ENCODE measurements at regions not wholly inside any gene's neighbourhood (a gene's known extent, or its start where the extent isn't known, plus 50 kb on each side); places are given as distances from the start of the nearest gene placed in this dataset.
A peak's percentile ranks its signal among the peaks of the same experiment; 100 is the strongest.
"Not testable (repeated sequence)": the region's sequence is repeated elsewhere in the genome, so short reads cannot be mapped to it uniquely, and the experiment has no call there.

GRCh38 chr17:15836249-15836982, 104.3 kb downstream of the TBC1D26 start:
- in situ Hi-C loops (cut with MboI); FAIRE-seq: not testable (repeated sequence)

GRCh38 chr17:15836991-15837390, 104.9 kb downstream of the TBC1D26 start:
- H2AFZ ChIP-seq (ENCODE audit: control insufficient read depth, low read depth, low read length); H3K4me2 ChIP-seq (ENCODE audit: control insufficient read depth, insufficient read depth); H3K9ac ChIP-seq (ENCODE audit: control insufficient read depth, insufficient read depth, low read length); SMC1A ChIA-PET (ENCODE audit: uncharacterized antibody, unreplicated experiment); H3K9me3 ChIP-seq (replicated peaks; ENCODE audit: control insufficient read depth, insufficient read depth, low read length); FAIRE-seq; H3K36me3 ChIP-seq (ENCODE audit: control insufficient read depth in 2 of 2, insufficient read depth in 2 of 2, low read length in 1 of 2); ATAC-seq; POLR2A ChIA-PET; intact Hi-C loops (cut with micrococcal nuclease; ENCODE audit: unreplicated experiment); BruUV-seq (replicated peaks); CTCF ChIA-PET; H3K27me3 ChIP-seq (replicated peaks in 1 of 2; ENCODE audit: control insufficient read depth in 2 of 2, insufficient read depth in 2 of 2, low read length in 1 of 2); RAD21 ChIA-PET (ENCODE audit: unreplicated experiment); DNase-seq (ENCODE audit: low read depth, low spot score); H3K79me2 ChIP-seq (ENCODE audit: control insufficient read depth, insufficient read depth, low read length); H3K27ac ChIP-seq (ENCODE audit: control insufficient read depth, insufficient read depth); H3K4me1 ChIP-seq (ENCODE audit: control insufficient read depth, insufficient read depth, low read length); H4K20me1 ChIP-seq (ENCODE audit: control insufficient read depth, insufficient read depth); in situ Hi-C loops (cut with MboI); H3K4me3 ChIP-seq: not testable (repeated sequence)
- 65% methylated on average over 5 of the region's 5 CpGs for WGBS (ENCODE audit: insufficient coverage, insufficient replicate concordance, low lambda C conversion rate, missing lambda C conversion rate)

More at GRCh38 chr17:15836249-15836982, 104.3 kb downstream of the TBC1D26 start:
- H3K9me3 ChIP-seq (replicated peaks; ENCODE audit: control insufficient read depth, insufficient read depth, low read length); H3K79me2 ChIP-seq (ENCODE audit: control insufficient read depth, insufficient read depth, low read length); H3K4me2 ChIP-seq (ENCODE audit: control insufficient read depth, insufficient read depth); H3K27ac ChIP-seq (ENCODE audit: control insufficient read depth, insufficient read depth); intact Hi-C loops (cut with micrococcal nuclease; ENCODE audit: unreplicated experiment); H3K27me3 ChIP-seq (replicated peaks in 1 of 2; ENCODE audit: control insufficient read depth in 2 of 2, insufficient read depth in 2 of 2, low read length in 1 of 2); POLR2A ChIA-PET; BruUV-seq (replicated peaks); ATAC-seq; CTCF ChIA-PET; H3K36me3 ChIP-seq (ENCODE audit: control insufficient read depth in 2 of 2, insufficient read depth in 2 of 2, low read length in 1 of 2); RAD21 ChIA-PET (ENCODE audit: unreplicated experiment); SMC1A ChIA-PET (ENCODE audit: uncharacterized antibody, unreplicated experiment); H4K20me1 ChIP-seq (ENCODE audit: control insufficient read depth, insufficient read depth); H3K4me3 ChIP-seq; H3K9ac ChIP-seq (ENCODE audit: control insufficient read depth, insufficient read depth, low read length); H2AFZ ChIP-seq (ENCODE audit: control insufficient read depth, low read depth, low read length); DNase-seq (ENCODE audit: low read depth, low spot score): not testable (repeated sequence)
- 32% methylated on average over 4 of the region's 12 CpGs for WGBS (ENCODE audit: insufficient coverage, insufficient replicate concordance, low lambda C conversion rate, missing lambda C conversion rate)
- H3K4me1 ChIP-seq (ENCODE audit: control insufficient read depth, insufficient read depth, low read length) = peaks cover 11% of the 10 kb centered on the region

- FAIRE-seq = peak; percentile 65
- H3K36me3 ChIP-seq (ENCODE audit: control insufficient read depth in 2 of 2, insufficient read depth in 2 of 2, low read length in 1 of 2); H3K4me1 ChIP-seq (ENCODE audit: control insufficient read depth, insufficient read depth, low read length); CTCF ChIA-PET; in situ Hi-C loops (cut with MboI); BruUV-seq (replicated peaks); DNase-seq (ENCODE audit: low read depth, low spot score); H3K27me3 ChIP-seq (replicated peaks in 1 of 2; ENCODE audit: control insufficient read depth in 2 of 2, insufficient read depth in 2 of 2, low read length in 1 of 2); POLR2A ChIA-PET; H3K9ac ChIP-seq (ENCODE audit: control insufficient read depth, insufficient read depth, low read length); H3K4me3 ChIP-seq; intact Hi-C loops (cut with micrococcal nuclease; ENCODE audit: unreplicated experiment); H2AFZ ChIP-seq (ENCODE audit: control insufficient read depth, low read depth, low read length); H3K27ac ChIP-seq (ENCODE audit: control insufficient read depth, insufficient read depth); H4K20me1 ChIP-seq (ENCODE audit: control insufficient read depth, insufficient read depth); H3K9me3 ChIP-seq (replicated peaks; ENCODE audit: control insufficient read depth, insufficient read depth, low read length); SMC1A ChIA-PET (ENCODE audit: uncharacterized antibody, unreplicated experiment); RAD21 ChIA-PET (ENCODE audit: unreplicated experiment); H3K79me2 ChIP-seq (ENCODE audit: control insufficient read depth, insufficient read depth, low read length); H3K4me2 ChIP-seq (ENCODE audit: control insufficient read depth, insufficient read depth): not testable (repeated sequence)
- WGBS (ENCODE audit: insufficient coverage, insufficient replicate concordance, low lambda C conversion rate, missing lambda C conversion rate) = 30% methylated on average over 3 of the region's 6 CpGs
- ATAC-seq = peak; percentile 69
Measured at GRCh38 chr17:15847447-15848229, 97.3 kb upstream of the ADORA2B start.

Data from GM12878 (cell line).